ENCODE measurements at regions not wholly inside any gene's neighbourhood (a gene's known extent, or its start where the extent isn't known, plus 50 kb on each side); places are given as distances from the start of the nearest gene placed in this dataset.

DNA sequence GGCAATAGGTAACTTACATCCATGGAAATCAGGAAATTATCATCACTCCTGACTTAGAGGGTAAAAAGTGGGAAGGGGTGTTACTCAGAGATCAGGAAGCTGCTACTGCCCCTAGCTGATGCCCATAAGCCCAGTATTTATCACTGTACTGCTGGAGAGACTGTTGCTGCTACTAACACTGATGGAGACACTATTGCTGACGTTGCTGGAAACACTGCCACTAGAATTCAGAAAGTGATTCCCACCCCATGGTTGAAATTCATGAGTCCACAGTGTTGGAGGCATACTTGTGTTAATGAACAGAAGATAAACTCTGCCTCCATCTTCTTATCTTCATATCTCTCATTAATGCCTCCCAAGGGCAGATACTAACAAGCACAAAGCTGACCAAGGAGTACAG lies 97.6 kb downstream of the MTX3 start:
- TF ChIP-seq, protein P1, sequence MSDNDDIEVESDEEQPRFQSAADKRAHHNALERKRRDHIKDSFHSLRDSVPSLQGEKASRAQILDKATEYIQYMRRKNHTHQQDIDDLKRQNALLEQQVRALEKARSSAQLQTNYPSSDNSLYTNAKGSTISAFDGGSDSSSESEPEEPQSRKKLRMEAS (IDR thresholded peaks at IDR 0.05), result no peak
- TF ChIP-seq RXRA (IDR thresholded peaks at IDR 0.05; ENCODE audit: insufficient read depth, low read depth, low read length) (no peak), EGR1 (IDR thresholded peaks at IDR 0.05; ENCODE audit: borderline replicate concordance, low read depth, low read length) (no peak), POLR2A (IDR thresholded peaks at IDR 0.05; ENCODE audit: control extremely low read depth in 1 of 2, low read depth in 2 of 2, low read length in 2 of 2) (no peak), POLR2AphosphoS5 (IDR thresholded peaks at IDR 0.05; ENCODE audit: low read depth, low read length) (no peak), TCF12 (IDR thresholded peaks at IDR 0.05; ENCODE audit: low read depth, low read length) (no peak), RFX5 (IDR thresholded peaks at IDR 0.05; ENCODE audit: borderline replicate concordance, low read depth, low read length) (no peak), KDM1A (IDR thresholded peaks at IDR 0.05; ENCODE audit: borderline replicate concordance, low read length) (no peak), SP1 (IDR thresholded peaks at IDR 0.05; ENCODE audit: low read depth, low read length) (no peak)
- TF ChIP-seq, protein P2, sequence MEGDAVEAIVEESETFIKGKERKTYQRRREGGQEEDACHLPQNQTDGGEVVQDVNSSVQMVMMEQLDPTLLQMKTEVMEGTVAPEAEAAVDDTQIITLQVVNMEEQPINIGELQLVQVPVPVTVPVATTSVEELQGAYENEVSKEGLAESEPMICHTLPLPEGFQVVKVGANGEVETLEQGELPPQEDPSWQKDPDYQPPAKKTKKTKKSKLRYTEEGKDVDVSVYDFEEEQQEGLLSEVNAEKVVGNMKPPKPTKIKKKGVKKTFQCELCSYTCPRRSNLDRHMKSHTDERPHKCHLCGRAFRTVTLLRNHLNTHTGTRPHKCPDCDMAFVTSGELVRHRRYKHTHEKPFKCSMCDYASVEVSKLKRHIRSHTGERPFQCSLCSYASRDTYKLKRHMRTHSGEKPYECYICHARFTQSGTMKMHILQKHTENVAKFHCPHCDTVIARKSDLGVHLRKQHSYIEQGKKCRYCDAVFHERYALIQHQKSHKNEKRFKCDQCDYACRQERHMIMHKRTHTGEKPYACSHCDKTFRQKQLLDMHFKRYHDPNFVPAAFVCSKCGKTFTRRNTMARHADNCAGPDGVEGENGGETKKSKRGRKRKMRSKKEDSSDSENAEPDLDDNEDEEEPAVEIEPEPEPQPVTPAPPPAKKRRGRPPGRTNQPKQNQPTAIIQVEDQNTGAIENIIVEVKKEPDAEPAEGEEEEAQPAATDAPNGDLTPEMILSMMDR (IDR thresholded peaks at IDR 0.05; ENCODE audit: control extremely low read depth in 1 of 3, insufficient read depth in 1 of 3, low read depth in 1 of 3, low read length in 3 of 3), result no peak
- TF ChIP-seq, protein P3, sequence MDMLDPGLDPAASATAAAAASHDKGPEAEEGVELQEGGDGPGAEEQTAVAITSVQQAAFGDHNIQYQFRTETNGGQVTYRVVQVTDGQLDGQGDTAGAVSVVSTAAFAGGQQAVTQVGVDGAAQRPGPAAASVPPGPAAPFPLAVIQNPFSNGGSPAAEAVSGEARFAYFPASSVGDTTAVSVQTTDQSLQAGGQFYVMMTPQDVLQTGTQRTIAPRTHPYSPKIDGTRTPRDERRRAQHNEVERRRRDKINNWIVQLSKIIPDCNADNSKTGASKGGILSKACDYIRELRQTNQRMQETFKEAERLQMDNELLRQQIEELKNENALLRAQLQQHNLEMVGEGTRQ (IDR thresholded peaks at IDR 0.05; ENCODE audit: low read length), result no peak
